ENCODE measurements at regions not wholly inside any gene's neighbourhood (a gene's known extent, or its start where the extent isn't known, plus 50 kb on each side); places are given as distances from the start of the nearest gene placed in this dataset.

- Mint-ChIP-seq H3K4me3 (peak overlapping the region; percentile 76 to 98 (median 96)), H3K4me1 (peaks cover 40 to 63% (median 62%) of the 10 kb centered on the region in 3 donors), H3K9me3 (peaks cover 5 to 26% (median 13%) of the 10 kb centered on the region in 7 donors), H3K27ac (peak overlapping the region; percentile 96 to 99 (median 99)), H3K27me3 (peaks cover 0 to 9% (median 6%) of the 10 kb centered on the region in 3 donors), H3K36me3 (peaks cover 8 to 16% of the 10 kb centered on the region in 2 donors)
- peak; percentile 82 for DNase-seq
- ATAC-seq (ENCODE audit: low read depth in 2 of 2): peak; percentile 83 to 86
Measured at GRCh38 chr1:38474738-38475623, 384.6 kb downstream of the RRAGC start.

GRCh38 chr1:38466487-38466886, 393.1 kb downstream of the RRAGC start:
- Mint-ChIP-seq H3K36me3 (no peaks in the 10 kb centered on the region), H3K4me3 (no peak overlapping the region), H3K9me3 (peaks cover 0 to 10% (median 6%) of the 10 kb centered on the region in 7 donors), H3K4me1 (peaks cover 5 to 12% (median 8%) of the 10 kb centered on the region in 3 donors), H3K27ac (no peak overlapping the region), H3K27me3 (peaks cover 0 to 21% (median 9%) of the 10 kb centered on the region in 3 donors)
- DNase-seq (no peak), ATAC-seq (ENCODE audit: low read depth in 2 of 2) (no peak)

GRCh38 chr1:38465460-38465859, 394.1 kb downstream of the RRAGC start:
- H3K4me1 Mint-ChIP-seq: peaks cover 0 to 9% (median 4%) of the 10 kb centered on the region in 3 donors
- no peak overlapping the region for H3K4me3 Mint-ChIP-seq
- no peak for DNase-seq
- peak overlapping the region in 1 of 6 donors; percentile 94 for H3K27ac Mint-ChIP-seq
- H3K9me3 Mint-ChIP-seq: peaks cover 0 to 16% (median 5%) of the 10 kb centered on the region in 7 donors
- no peaks in the 10 kb centered on the region for H3K36me3 Mint-ChIP-seq
- peaks cover under 1 to 22% (median 11%) of the 10 kb centered on the region in 3 donors for H3K27me3 Mint-ChIP-seq
- no peak for ATAC-seq (ENCODE audit: low read depth in 2 of 2)

- DNase-seq: no peak
- peaks cover 0 to 12% (median 7%) of the 10 kb centered on the region in 3 donors for H3K4me1 Mint-ChIP-seq
- ATAC-seq (ENCODE audit: low read depth in 2 of 2): no peak
- peaks cover 12 to 30% (median 13%) of the 10 kb centered on the region in 3 donors for H3K27me3 Mint-ChIP-seq
- peaks cover 0 to 16% (median 5%) of the 10 kb centered on the region in 7 donors for H3K9me3 Mint-ChIP-seq
- peak overlapping the region in 1 of 6 donors; percentile 9 for H3K27ac Mint-ChIP-seq
- H3K36me3 Mint-ChIP-seq: no peaks in the 10 kb centered on the region
- H3K4me3 Mint-ChIP-seq: no peak overlapping the region
Measured at GRCh38 chr1:38464071-38464661, 395.4 kb downstream of the RRAGC start.

GRCh38 chr1:38463074-38463473, 396.5 kb downstream of the RRAGC start:
- H3K9me3 Mint-ChIP-seq: peaks cover 0 to 16% (median 2%) of the 10 kb centered on the region in 7 donors
- H3K27me3 Mint-ChIP-seq: peaks cover 13 to 27% (median 14%) of the 10 kb centered on the region in 3 donors
- no peak overlapping the region for H3K4me3 Mint-ChIP-seq
- ATAC-seq (ENCODE audit: low read depth in 2 of 2) (no peak), DNase-seq (no peak)
- peaks cover 0 to 12% (median 7%) of the 10 kb centered on the region in 3 donors for H3K4me1 Mint-ChIP-seq
- H3K27ac Mint-ChIP-seq: no peak overlapping the region
- H3K36me3 Mint-ChIP-seq: no peaks in the 10 kb centered on the region

GRCh38 chr1:38456531-38456876, 403.1 kb downstream of the RRAGC start:
- Mint-ChIP-seq H3K36me3 (no peaks in the 10 kb centered on the region), H3K9me3 (peaks cover 0 to 5% (median 0%) of the 10 kb centered on the region in 7 donors), H3K27me3 (peaks cover 14 to 38% (median 22%) of the 10 kb centered on the region in 3 donors), H3K4me1 (peaks cover 3 to 11% (median 8%) of the 10 kb centered on the region in 3 donors), H3K27ac (peak overlapping the region in 2 of 6 donors; percentile 17 to 24), H3K4me3 (no peak overlapping the region)
- no peak for DNase-seq
- no peak for ATAC-seq (ENCODE audit: low read depth in 2 of 2)

GRCh38 chr1:38455829-38456530, 403.6 kb downstream of the RRAGC start:
- no peaks in the 10 kb centered on the region for H3K36me3 Mint-ChIP-seq
- H3K27me3 Mint-ChIP-seq: peaks cover 11 to 34% (median 22%) of the 10 kb centered on the region in 3 donors
- H3K27ac Mint-ChIP-seq: peak overlapping the region in 1 of 6 donors; percentile 24
- no peak for DNase-seq
- H3K4me3 Mint-ChIP-seq: no peak overlapping the region
- H3K9me3 Mint-ChIP-seq: peaks cover 0 to under 1% (median 0%) of the 10 kb centered on the region in 7 donors
- peaks cover 3 to 11% (median 8%) of the 10 kb centered on the region in 3 donors for H3K4me1 Mint-ChIP-seq
- ATAC-seq (ENCODE audit: low read depth in 2 of 2): no peak

GRCh38 chr1:38454749-38455441, 404.7 kb downstream of the RRAGC start:
- Mint-ChIP-seq H3K36me3 (no peaks in the 10 kb centered on the region), H3K27ac (no peak overlapping the region), H3K9me3 (no peaks in the 10 kb centered on the region), H3K27me3 (peaks cover 15 to 32% (median 16%) of the 10 kb centered on the region in 3 donors), H3K4me1 (peaks cover 0 to 11% (median 4%) of the 10 kb centered on the region in 3 donors), H3K4me3 (no peak overlapping the region)
- DNase-seq (no peak), ATAC-seq (ENCODE audit: low read depth in 2 of 2) (no peak)

- ATAC-seq (ENCODE audit: low read depth in 2 of 2) (no peak), DNase-seq (no peak)
- Mint-ChIP-seq H3K36me3 (no peaks in the 10 kb centered on the region), H3K4me3 (no peak overlapping the region), H3K4me1 (peaks cover 0 to 11% (median 4%) of the 10 kb centered on the region in 3 donors), H3K27ac (peak overlapping the region in 1 of 6 donors; percentile 61), H3K27me3 (peaks cover 9 to 25% (median 15%) of the 10 kb centered on the region in 3 donors), H3K9me3 (no peaks in the 10 kb centered on the region)
Measured at GRCh38 chr1:38454236-38454635, 405.3 kb downstream of the RRAGC start.

GRCh38 chr1:38452246-38452645, 405.7 kb upstream of the POU3F1 start:
- H3K4me1 Mint-ChIP-seq: peaks cover 0 to 11% (median 4%) of the 10 kb centered on the region in 3 donors
- no peak overlapping the region for H3K27ac Mint-ChIP-seq
- ATAC-seq (ENCODE audit: low read depth in 2 of 2) (no peak), DNase-seq (no peak)
- H3K9me3 Mint-ChIP-seq: no peaks in the 10 kb centered on the region
- peaks cover 18 to 29% (median 23%) of the 10 kb centered on the region in 3 donors for H3K27me3 Mint-ChIP-seq
- H3K36me3 Mint-ChIP-seq: no peaks in the 10 kb centered on the region
- no peak overlapping the region for H3K4me3 Mint-ChIP-seq

GRCh38 chr1:38451541-38451993, 405.0 kb upstream of the POU3F1 start:
- Mint-ChIP-seq H3K9me3 (peaks cover 0 to 1% (median 0%) of the 10 kb centered on the region in 7 donors), H3K27ac (no peak overlapping the region), H3K4me3 (no peak overlapping the region), H3K36me3 (no peaks in the 10 kb centered on the region), H3K27me3 (peaks cover 19 to 29% (median 28%) of the 10 kb centered on the region in 3 donors), H3K4me1 (peaks cover 0 to 4% (median 0%) of the 10 kb centered on the region in 3 donors)
- DNase-seq: no peak
- ATAC-seq (ENCODE audit: low read depth in 2 of 2): no peak

- peaks cover 0 to 4% (median 0%) of the 10 kb centered on the region in 3 donors for H3K4me1 Mint-ChIP-seq
- no peak overlapping the region for H3K4me3 Mint-ChIP-seq
- DNase-seq: no peak
- ATAC-seq (ENCODE audit: low read depth in 2 of 2): no peak
- no peaks in the 10 kb centered on the region for H3K36me3 Mint-ChIP-seq
- H3K27ac Mint-ChIP-seq: peak overlapping the region in 1 of 6 donors; percentile 67
- H3K27me3 Mint-ChIP-seq: peaks cover 38 to 45% (median 39%) of the 10 kb centered on the region in 3 donors
- H3K9me3 Mint-ChIP-seq: peaks cover 0 to 1% (median 0%) of the 10 kb centered on the region in 7 donors
Measured at GRCh38 chr1:38448893-38449292, 402.3 kb upstream of the POU3F1 start.

Measured in naive B cell (primary cell).